Uterus (tissue), 2 donors: ENCODE measurements at regions not wholly inside any gene's neighbourhood (a gene's known extent, or its start where the extent isn't known, plus 50 kb on each side); places are given as distances from the start of the nearest gene placed in this dataset.

Experiments used
- CTCF ChIP-seq, 4 experiments: fragments of 200-600 bp in 2 of 4; fragments of 450-650 bp in 2 of 4; sonication (generic) in 2 of 4; IDR thresholded peaks; one replicate each; pipeline ENCODE4 v1.5.1; 2016 to 2019; ENCODE audit warnings: antibody characterized with exemption in 4 of 4, mild to moderate bottlenecking in 2 of 4, moderate library complexity in 1 of 4
- POLR2A ChIP-seq, 2 donors: fragments of 450-650 bp; IDR thresholded peaks; one replicate each; pipeline ENCODE4 v1.6.1; 2016; ENCODE audit warnings: antibody characterized with exemption in 2 of 2, mild to moderate bottlenecking in 1 of 2, moderate library complexity in 1 of 2

GRCh38 chr20:50295345-50295744, 104.7 kb downstream of the CEBPB start:
- no peak for TF ChIP-seq CTCF (IDR thresholded peaks at IDR 0.05)
- no peak for TF ChIP-seq POLR2A (IDR thresholded peaks at IDR 0.05)
